Lower lobe of right lung (tissue), 2 donors: ENCODE measurements at regions not wholly inside any gene's neighbourhood (a gene's known extent, or its start where the extent isn't known, plus 50 kb on each side); places are given as distances from the start of the nearest gene placed in this dataset.
"Not testable (repeated sequence)": the region's sequence is repeated elsewhere in the genome, so short reads cannot be mapped to it uniquely, and the experiment has no call there.

Source experiments
- ATAC-seq, 2 donors: fragments of 200-7000 bp; cut with Tn5 transposase; one replicate each; pipeline ENCODE4 v1.9.1; 2020 to 2022; ENCODE audit warnings: mild to moderate bottlenecking in 2 of 2, moderate library complexity in 2 of 2
- DNase-seq: peaks from one replicate; pipeline ENCODE4 v3.0.0-alpha.2; 2020
- H3K27ac ChIP-seq: fragments of 200-600 bp; one replicate; pipeline ENCODE4 v1.8.0; 2022
- H3K27me3 ChIP-seq: fragments of 200-600 bp; one replicate; pipeline ENCODE4 v1.8.0; 2022; ENCODE audit warnings: low read depth
- H3K36me3 ChIP-seq: fragments of 200-600 bp; one replicate; pipeline ENCODE4 v1.8.0; 2022; ENCODE audit warnings: mild to moderate bottlenecking
- H3K4me1 ChIP-seq: fragments of 200-600 bp; one replicate; pipeline ENCODE4 v1.8.0; 2022
- H3K4me3 ChIP-seq: fragments of 200-600 bp; one replicate; pipeline ENCODE4 v1.8.0; 2022; ENCODE audit warnings: mild to moderate bottlenecking
- H3K9me3 ChIP-seq: fragments of 200-600 bp; one replicate; pipeline ENCODE4 v1.8.0; 2022
- CTCF ChIP-seq: fragments of 200-600 bp; IDR thresholded peaks from one replicate; pipeline ENCODE4 v1.8.0; 2022; ENCODE audit warnings: antibody characterized with exemption, mild to moderate bottlenecking
- intact Hi-C: fragments of 100-400 bp; cut with DNase I; formaldehyde crosslinking; loops from one replicate; pipeline ENCODE4 v1.11.0; 2022
- donor health status: DM: no; HTN: yes; CAD: no; lungs with severe emphysema.

- DNase-seq, intact Hi-C loops, H3K36me3 ChIP-seq, H3K4me3 ChIP-seq, H3K27ac ChIP-seq, H3K4me1 ChIP-seq, ATAC-seq, H3K27me3 ChIP-seq: not testable (repeated sequence)
- peaks cover 12% of the 10 kb centered on the region for H3K9me3 ChIP-seq
Measured at GRCh38 chr5:109283086-109283485, 126.7 kb downstream of the PJA2 start.

GRCh38 chr5:109281136-109281690 is 128.6 kb downstream of the PJA2 start:
- ATAC-seq (no peak), DNase-seq (no peak)
- H3K9me3 ChIP-seq, result peaks cover 2% of the 10 kb centered on the region

GRCh38 chr5:109278141-109278540 is 131.6 kb downstream of the PJA2 start:
- no peaks in the 10 kb centered on the region for H3K4me1 ChIP-seq
- H3K9me3 ChIP-seq, result no peaks in the 10 kb centered on the region
- no peaks in the 10 kb centered on the region for H3K36me3 ChIP-seq
- no peak overlapping the region for H3K27ac ChIP-seq
- H3K27me3 ChIP-seq, result no peaks in the 10 kb centered on the region
- intact Hi-C loops, result no loop called here
- H3K4me3 ChIP-seq, result no peak overlapping the region
- no peak for ATAC-seq
- DNase-seq, result no peak
- TF ChIP-seq CTCF, result no peak

More at GRCh38 chr5:109281136-109281690, 128.6 kb downstream of the PJA2 start:
- Histone ChIP-seq H3K36me3 (no peaks in the 10 kb centered on the region), H3K4me1 (no peaks in the 10 kb centered on the region), H3K27ac (no peak overlapping the region), H3K27me3 (no peaks in the 10 kb centered on the region), H3K4me3 (no peak overlapping the region)
- no peak for TF ChIP-seq CTCF
- intact Hi-C loops, result no loop called here

GRCh38 chr5:109275919-109276318 is 133.9 kb downstream of the PJA2 start:
- H3K27me3 ChIP-seq, result no peaks in the 10 kb centered on the region
- no peak for ATAC-seq
- intact Hi-C loops, result no loop called here

GRCh38 chr5:109273594-109273993 is 136.2 kb downstream of the PJA2 start:
- Histone ChIP-seq H3K4me1 (no peaks in the 10 kb centered on the region), H3K4me3 (no peak overlapping the region), H3K27ac (no peak overlapping the region), H3K27me3 (no peaks in the 10 kb centered on the region), H3K9me3 (no peaks in the 10 kb centered on the region), H3K36me3 (no peaks in the 10 kb centered on the region)
- no peak for TF ChIP-seq CTCF
- intact Hi-C loops, result no loop called here
- ATAC-seq, result no peak
- no peak for DNase-seq

More at GRCh38 chr5:109275919-109276318, 133.9 kb downstream of the PJA2 start:
- Histone ChIP-seq H3K27ac (no peak overlapping the region), H3K36me3 (no peaks in the 10 kb centered on the region), H3K9me3 (no peaks in the 10 kb centered on the region), H3K4me3 (no peak overlapping the region), H3K4me1 (no peaks in the 10 kb centered on the region)
- no peak for TF ChIP-seq CTCF
- DNase-seq, result no peak

GRCh38 chr5:109267283-109267682 is 142.5 kb downstream of the PJA2 start:
- no peak overlapping the region for H3K4me3 ChIP-seq
- no peak for DNase-seq
- no peak for TF ChIP-seq CTCF
- H3K4me1 ChIP-seq, result no peaks in the 10 kb centered on the region
- intact Hi-C loops, result no loop called here
- H3K27ac ChIP-seq, result no peak overlapping the region
- peak; percentile 26 to 37 for ATAC-seq
- H3K27me3 ChIP-seq, result no peaks in the 10 kb centered on the region
- no peaks in the 10 kb centered on the region for H3K36me3 ChIP-seq
- no peaks in the 10 kb centered on the region for H3K9me3 ChIP-seq
